ENCODE measurements at regions not wholly inside any gene's neighbourhood (a gene's known extent, or its start where the extent isn't known, plus 50 kb on each side); places are given as distances from the start of the nearest gene placed in this dataset.

DNA sequence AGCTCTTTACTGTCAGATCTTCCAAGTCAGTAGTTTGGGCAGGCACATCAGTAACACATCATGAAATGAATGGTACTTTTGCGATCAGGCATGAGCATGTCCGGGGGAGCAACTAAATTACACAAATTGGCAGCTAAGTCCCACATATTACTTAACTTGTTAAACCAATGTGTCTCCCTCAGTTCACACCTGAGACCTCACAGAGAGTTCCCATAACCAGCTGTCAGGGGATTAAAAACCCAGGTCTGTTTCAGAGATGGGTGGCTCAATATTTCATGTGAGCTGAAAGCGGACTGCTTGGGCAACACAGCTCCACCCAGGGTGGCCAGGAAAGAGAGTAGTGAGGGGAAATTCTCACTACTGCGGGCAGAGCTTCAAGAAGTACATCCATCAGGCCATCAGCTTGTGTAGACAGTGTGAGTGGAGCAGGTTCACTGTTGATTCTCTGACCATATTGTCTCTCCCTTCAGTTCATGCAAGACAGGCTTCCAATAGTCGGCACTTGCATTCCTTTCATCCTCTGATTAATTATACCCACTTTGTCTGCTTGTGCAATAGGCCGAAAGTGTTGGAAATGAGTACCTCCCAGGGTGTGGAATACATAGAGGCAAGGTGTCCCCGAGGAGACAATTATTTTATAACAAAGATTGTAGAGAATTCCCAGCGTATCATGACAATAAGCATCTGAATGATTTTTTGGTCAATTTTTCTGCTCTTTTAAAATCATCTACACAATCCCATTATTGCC is 139.9 kb downstream of the PTGER3 start:
- H3K36me3 Mint-ChIP-seq (ENCODE audit: insufficient read depth, unreplicated experiment), result no peaks in the 10 kb centered on the region
- BruUV-seq (replicated peaks), result no TSS peak
- intact Hi-C loops (cut with micrococcal nuclease; ENCODE audit: unreplicated experiment), result no loop called here
- no peak overlapping the region for H3K4me3 Mint-ChIP-seq (ENCODE audit: low read depth, unreplicated experiment)
- no peak for DNase-seq
- TF ChIP-seq, protein P1, sequence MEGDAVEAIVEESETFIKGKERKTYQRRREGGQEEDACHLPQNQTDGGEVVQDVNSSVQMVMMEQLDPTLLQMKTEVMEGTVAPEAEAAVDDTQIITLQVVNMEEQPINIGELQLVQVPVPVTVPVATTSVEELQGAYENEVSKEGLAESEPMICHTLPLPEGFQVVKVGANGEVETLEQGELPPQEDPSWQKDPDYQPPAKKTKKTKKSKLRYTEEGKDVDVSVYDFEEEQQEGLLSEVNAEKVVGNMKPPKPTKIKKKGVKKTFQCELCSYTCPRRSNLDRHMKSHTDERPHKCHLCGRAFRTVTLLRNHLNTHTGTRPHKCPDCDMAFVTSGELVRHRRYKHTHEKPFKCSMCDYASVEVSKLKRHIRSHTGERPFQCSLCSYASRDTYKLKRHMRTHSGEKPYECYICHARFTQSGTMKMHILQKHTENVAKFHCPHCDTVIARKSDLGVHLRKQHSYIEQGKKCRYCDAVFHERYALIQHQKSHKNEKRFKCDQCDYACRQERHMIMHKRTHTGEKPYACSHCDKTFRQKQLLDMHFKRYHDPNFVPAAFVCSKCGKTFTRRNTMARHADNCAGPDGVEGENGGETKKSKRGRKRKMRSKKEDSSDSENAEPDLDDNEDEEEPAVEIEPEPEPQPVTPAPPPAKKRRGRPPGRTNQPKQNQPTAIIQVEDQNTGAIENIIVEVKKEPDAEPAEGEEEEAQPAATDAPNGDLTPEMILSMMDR (IDR thresholded peaks at IDR 0.05; ENCODE audit: unreplicated experiment), result no peak
- H3K27ac Mint-ChIP-seq (ENCODE audit: unreplicated experiment), result no peak overlapping the region
- no peaks in the 10 kb centered on the region for H3K4me1 Mint-ChIP-seq (ENCODE audit: low read depth, unreplicated experiment)
- peaks cover 3% of the 10 kb centered on the region for H3K9me3 Mint-ChIP-seq (ENCODE audit: low read depth, unreplicated experiment)
- H3K27me3 Mint-ChIP-seq (ENCODE audit: unreplicated experiment), result no peaks in the 10 kb centered on the region
- CTCF ChIA-PET, result no interaction called here

DNA sequence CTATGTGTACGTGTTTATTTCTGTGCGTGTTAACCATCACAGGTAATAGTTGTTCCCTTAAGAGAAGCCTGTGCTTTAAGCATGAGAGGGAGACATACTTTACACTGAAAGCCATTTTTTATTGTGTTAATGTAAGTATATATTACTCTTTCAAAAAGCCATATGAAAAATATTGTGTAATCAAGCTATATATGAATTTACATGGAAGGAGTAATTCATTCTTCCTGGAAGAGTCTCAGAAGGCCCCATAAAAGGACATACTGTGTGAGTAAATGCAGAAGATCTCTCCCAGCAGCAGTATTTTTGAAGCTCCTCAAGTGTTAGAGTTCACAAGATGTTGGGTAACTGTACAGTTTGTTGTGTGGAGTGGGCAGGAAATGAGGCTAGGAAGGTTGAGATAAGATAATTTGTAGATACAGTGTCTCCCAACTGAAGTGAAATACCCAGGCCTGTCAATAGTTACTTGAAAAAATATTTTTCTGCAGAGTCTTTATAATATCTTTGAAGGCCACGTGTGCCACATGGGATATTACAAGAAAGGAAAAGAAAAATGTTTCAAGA is 138.3 kb downstream of the PTGER3 start:
- no peak for DNase-seq
- CTCF ChIA-PET, result no interaction called here
- TF ChIP-seq, protein P1 (IDR thresholded peaks at IDR 0.05; ENCODE audit: unreplicated experiment), result no peak
- Mint-ChIP-seq H3K36me3 (ENCODE audit: insufficient read depth, unreplicated experiment) (no peaks in the 10 kb centered on the region), H3K9me3 (ENCODE audit: low read depth, unreplicated experiment) (no peaks in the 10 kb centered on the region), H3K4me3 (ENCODE audit: low read depth, unreplicated experiment) (no peak overlapping the region), H3K4me1 (ENCODE audit: low read depth, unreplicated experiment) (no peaks in the 10 kb centered on the region), H3K27me3 (ENCODE audit: unreplicated experiment) (no peaks in the 10 kb centered on the region), H3K27ac (ENCODE audit: unreplicated experiment) (no peak overlapping the region)
- BruUV-seq (replicated peaks), result no TSS peak
- intact Hi-C loops (cut with micrococcal nuclease; ENCODE audit: unreplicated experiment), result no loop called here

DNA sequence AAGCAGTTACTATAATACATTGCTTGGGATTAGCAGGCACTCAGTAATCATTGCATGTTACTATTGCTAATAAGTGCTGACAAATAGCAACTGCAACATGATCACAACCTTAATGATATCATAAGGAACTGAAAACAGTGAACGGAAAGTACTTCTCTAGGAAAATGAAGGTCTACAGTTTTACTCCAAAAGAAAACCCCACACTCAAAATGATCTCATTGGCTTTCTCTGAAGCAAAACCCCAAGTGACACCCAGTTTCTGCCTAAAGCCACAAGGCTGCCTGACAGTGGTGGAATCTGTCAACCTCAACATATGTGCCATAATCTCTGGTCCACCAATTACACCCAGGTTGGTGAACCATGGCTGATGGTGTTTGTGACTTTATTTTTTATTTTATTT is 137.6 kb downstream of the PTGER3 start:
- TF ChIP-seq, protein P1 (IDR thresholded peaks at IDR 0.05; ENCODE audit: unreplicated experiment), result no peak
- Mint-ChIP-seq H3K9me3 (ENCODE audit: low read depth, unreplicated experiment) (no peaks in the 10 kb centered on the region), H3K4me1 (ENCODE audit: low read depth, unreplicated experiment) (no peaks in the 10 kb centered on the region), H3K27ac (ENCODE audit: unreplicated experiment) (no peak overlapping the region), H3K36me3 (ENCODE audit: insufficient read depth, unreplicated experiment) (no peaks in the 10 kb centered on the region), H3K4me3 (ENCODE audit: low read depth, unreplicated experiment) (no peak overlapping the region), H3K27me3 (ENCODE audit: unreplicated experiment) (no peaks in the 10 kb centered on the region)
- CTCF ChIA-PET, result no interaction called here
- no TSS peak for BruUV-seq (replicated peaks)
- DNase-seq, result no peak
- intact Hi-C loops (cut with micrococcal nuclease; ENCODE audit: unreplicated experiment), result no loop called here

DNA sequence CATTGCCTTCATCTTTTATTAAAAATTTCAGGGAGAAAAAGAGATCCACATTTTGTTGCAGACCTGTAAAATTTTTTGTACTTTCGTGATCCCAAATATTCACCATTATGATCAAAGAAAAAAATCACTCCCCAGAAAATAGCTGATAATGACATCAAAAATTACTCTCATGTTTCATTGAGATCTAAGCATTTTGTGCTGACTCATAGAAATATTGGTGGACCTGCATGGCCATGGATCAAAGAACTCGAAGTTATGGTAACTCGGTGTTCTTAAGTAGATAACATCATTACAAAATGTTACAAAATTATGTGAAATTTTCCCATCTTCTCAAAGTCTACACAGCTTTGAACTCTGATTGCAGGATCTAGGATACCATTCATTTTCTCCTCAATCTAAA is 135.8 kb downstream of the PTGER3 start:
- intact Hi-C loops (cut with micrococcal nuclease; ENCODE audit: unreplicated experiment), result no loop called here
- no TSS peak for BruUV-seq (replicated peaks)
- DNase-seq, result no peak
- no peaks in the 10 kb centered on the region for H3K27me3 Mint-ChIP-seq (ENCODE audit: unreplicated experiment)
- no peak overlapping the region for H3K4me3 Mint-ChIP-seq (ENCODE audit: low read depth, unreplicated experiment)
- no peaks in the 10 kb centered on the region for H3K9me3 Mint-ChIP-seq (ENCODE audit: low read depth, unreplicated experiment)
- H3K27ac Mint-ChIP-seq (ENCODE audit: unreplicated experiment), result no peak overlapping the region
- CTCF ChIA-PET, result interaction anchor here (0.6 kb wide), 1 partner anchor 1116 kb away, joined by 3 read pairs; no protein-coding TSS in a partner anchor
- H3K4me1 Mint-ChIP-seq (ENCODE audit: low read depth, unreplicated experiment), result no peaks in the 10 kb centered on the region
- no peaks in the 10 kb centered on the region for H3K36me3 Mint-ChIP-seq (ENCODE audit: insufficient read depth, unreplicated experiment)
- TF ChIP-seq, protein P1 (IDR thresholded peaks at IDR 0.05; ENCODE audit: unreplicated experiment), result no peak

All from Calu3 (cell line).